Activated T-cell treated with anti-CD3 and anti-CD28 coated beads for 48 hours (primary cell): ENCODE measurements at regions not wholly inside any gene's neighbourhood (a gene's known extent, or its start where the extent isn't known, plus 50 kb on each side); places are given as distances from the start of the nearest gene placed in this dataset.

Experiments
- DNase-seq: peaks from one replicate; pipeline ENCODE4 v3.0.0-alpha.2; 2020; ENCODE audit warnings: low read depth

DNA sequence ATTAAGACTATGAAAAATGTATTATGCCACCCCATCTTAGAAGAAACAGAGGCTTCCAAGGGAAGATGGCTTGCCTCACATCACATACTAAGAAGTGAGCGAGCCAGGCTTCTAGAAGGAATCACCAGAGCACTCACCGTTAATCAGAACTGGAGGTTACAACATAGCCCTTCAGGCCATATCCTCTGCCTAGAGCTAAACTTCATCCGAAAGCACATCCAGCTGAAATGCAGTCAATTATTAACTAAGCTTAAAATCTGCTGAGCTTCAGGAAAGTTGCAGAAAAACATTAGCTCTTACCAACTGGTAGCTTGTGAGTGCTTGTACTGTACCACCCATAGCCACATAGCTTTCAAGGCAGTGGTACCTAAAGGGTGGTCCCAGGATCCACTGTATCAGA, 483.2 kb downstream of the TBL1XR1 start:
- no peak for DNase-seq

DNA sequence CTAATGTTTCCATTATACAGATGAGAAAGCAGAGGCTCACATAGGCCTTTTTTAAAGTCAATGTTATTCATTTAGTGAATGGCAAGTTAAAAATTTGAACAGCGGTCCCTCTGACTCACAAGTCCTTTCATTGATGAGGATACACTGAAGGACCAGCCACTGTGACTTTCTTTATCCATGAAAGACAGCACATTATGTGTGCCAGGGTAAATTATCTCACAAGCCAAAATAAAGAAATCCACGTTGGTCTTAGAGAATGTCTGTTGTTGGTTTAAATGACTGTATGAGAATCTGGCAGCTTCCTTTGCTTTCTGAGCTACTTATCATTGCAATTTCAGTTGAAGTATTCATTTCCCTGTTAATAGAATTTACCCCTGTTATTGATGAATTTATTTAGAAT, 485.1 kb downstream of the TBL1XR1 start:
- DNase-seq: no peak

GRCh38 chr3:176699288-176699687, 498.0 kb downstream of the TBL1XR1 start:
- DNase-seq: no peak

GRCh38 chr3:176697284-176697889, 499.9 kb downstream of the TBL1XR1 start:
- no peak for DNase-seq

DNA sequence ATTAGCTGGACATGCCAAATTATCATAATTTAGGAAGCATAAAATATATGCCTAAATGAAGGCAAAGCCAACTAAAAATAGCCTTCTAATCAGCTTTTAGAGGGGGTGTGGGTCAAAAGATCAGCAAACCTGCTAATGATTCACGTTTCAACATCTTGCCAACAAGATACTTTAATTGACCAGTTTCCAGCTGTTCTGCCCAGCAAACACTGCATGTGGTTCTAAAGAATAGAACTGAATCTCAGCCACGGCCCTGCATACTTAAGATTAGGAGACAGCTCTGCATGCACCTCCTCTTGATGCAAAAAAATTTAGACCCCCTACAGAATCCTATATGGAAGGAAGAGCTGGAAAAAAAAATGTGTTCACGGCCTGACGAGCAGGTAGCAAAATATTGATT, 500.5 kb downstream of the TBL1XR1 start:
- no peak for DNase-seq

- no peak for DNase-seq
These were observed 504.1 kb downstream of the TBL1XR1 start for GRCh38 chr3:176692966-176693785.

DNA sequence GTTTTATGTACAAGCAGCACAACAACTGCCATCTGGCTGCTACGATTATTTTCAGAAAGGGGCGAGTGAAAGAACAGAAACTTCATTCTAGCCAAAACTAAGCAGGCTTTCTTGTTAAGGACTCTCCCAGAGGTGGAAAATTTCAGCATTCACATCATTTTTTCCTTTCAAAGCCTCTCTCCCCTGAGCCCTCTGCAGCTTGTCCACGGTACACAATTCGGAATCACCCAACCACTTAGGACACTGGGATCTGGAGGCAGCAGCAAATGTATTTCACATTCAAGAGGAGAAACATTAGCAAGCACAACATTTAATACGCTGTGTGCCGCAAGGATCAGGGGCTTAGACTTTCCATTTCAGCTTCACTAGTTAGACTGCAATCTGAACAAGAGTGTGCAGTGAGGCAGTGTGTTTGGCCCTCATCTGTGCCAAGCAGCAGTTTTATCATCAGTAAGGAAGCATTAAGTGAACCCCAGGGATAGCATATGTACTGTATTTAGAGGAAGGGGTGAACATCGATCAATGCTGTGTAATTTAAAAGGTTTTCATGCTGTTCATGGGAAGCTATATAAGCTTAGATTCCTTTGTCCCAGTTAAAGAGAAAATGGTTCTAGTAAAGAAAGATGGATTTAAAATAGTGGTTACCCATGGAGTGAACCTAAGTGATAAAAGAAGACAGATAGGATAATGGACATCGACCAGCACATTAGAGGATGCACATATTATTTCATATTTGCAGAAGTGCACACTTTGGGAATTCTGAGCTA, 504.9 kb downstream of the TBL1XR1 start:
- DNase-seq: no peak

DNA sequence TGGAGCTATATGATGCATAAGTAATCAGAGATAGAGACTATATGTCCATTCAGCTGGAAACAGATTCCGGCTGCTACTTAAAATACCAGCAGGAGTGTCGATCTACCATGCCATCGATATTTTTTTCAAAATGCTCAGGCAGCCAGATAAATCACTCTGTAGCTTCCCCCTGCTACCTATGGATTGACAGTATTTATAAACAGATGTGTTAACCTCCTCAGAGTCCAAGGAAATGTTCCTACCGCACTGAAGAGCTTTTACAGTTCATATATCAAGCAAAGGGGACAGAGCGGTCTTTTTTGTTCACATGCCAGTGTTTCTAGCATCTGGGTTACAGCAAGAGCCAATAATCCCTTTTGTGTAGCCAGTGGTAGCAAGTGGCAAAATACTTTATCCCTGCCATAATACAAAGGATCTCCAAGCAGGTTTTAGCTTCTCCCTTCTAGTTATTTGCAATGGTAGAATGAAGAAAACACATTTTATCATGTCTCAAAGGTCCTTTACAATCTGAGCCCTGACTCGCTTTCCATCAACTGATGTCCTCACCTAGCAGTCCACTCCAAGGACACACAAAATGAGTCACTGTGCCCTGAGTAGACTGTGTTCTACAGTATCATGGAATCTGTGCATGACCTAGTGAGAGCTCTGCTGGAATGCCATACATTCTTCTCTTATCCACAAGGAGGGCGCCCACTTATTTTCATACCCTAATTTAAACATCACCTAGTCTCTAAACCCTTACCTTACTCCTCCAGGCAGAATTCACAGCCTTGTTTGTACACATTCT, 507.0 kb downstream of the TBL1XR1 start:
- DNase-seq: no peak

DNA sequence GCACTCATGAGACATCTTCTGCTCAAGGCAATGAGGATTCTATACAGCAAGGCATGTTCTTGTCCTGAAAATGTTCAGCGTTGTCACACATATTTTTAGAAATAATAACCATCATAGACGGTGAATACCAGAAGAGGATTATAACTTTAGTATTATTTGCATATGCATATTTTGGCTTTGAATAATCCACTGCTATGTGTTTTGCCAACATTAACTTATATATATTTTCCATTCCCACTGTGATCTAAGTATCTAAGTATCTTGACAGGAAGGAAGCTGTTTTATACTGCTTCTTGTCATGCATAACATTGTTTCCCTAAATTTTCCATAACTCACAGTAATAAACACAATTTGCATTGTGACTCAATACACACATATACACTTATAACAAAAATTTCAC, 509.5 kb downstream of the TBL1XR1 start:
- DNase-seq: no peak

DNA sequence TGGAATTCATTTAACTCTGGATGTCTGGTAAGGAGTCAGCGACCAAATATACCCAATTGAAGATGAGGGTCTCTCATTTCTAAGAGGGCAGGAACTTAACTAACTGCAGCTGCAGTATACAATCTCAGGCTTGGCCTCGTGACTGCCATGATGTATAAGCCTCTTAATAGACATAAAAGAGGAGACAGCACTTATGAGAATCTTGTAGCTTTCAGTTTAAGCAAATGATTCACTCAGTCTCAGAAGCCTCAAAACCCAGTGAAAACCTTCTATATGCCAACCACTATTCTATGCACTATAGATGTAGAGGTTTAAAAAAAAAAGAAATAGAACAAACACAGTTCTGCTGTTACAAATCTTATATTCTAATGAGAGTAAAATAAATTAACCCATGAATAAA, 513.9 kb downstream of the TBL1XR1 start:
- no peak for DNase-seq

DNA sequence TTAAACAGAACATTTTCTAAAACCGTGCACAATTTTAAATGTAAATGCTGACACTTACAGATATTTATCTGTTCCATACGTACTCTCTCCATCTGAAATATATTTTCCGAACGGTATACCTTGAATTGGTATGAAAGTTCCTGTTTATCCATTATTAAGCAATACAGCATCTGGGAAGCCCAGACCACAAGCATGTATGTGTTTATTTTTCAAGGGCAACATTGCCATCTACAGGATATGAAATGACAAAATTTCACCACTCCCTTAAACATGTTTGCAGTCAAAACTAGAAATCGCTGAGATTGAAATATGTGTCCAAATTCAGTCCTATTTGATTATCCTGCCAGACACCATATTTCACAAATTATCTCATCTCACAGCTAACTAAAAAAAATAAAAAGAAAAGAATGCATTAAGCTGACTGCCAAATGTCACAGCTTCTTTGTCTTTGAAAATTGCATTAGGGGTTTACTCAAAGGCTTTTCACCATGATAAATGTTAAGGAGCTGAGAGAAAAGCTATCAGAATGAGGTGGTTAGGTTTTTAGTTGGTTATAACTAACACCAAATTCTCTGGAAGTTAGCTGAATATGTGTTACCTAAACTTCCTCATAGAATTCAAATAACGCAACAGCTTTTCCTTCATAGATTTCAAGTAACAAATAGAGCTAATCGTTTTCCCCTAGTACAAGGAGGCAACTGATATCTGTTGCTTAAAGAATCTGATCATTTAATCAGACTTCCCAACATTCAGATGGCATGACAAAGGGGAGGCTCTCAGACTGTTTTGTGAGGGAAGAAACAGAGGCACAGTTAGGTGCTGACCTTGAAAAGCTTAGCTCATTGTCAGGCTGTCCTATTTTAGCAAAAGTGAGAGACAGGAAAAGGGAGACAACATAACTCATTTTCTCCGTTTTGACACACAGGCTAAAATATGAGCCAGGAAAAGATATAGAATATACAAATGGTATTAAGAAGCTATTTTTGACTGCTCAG, 533.1 kb downstream of the TBL1XR1 start:
- DNase-seq: no peak

DNA sequence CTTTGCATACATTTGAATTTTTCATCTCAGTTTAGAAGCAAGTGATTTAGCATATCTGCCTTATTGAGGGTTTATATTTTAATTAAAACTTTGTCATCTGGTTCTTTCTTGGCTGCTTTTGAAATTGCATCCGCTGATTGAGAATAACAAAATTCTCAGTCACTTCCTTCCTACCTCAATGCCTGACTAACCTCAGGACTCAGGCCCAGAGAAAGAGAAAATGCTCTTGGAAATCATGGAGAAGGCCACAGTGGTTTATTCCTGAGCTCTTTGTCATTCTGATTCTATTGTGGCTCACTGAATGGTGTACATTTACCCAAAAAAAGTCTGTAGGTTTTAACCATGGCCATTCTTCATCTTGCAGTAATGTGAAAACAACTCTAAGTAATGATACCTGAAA, 533.9 kb downstream of the TBL1XR1 start:
- no peak for DNase-seq

- DNase-seq: no peak
These were observed 535.8 kb downstream of the TBL1XR1 start for GRCh38 chr3:176661432-176661964.

DNA sequence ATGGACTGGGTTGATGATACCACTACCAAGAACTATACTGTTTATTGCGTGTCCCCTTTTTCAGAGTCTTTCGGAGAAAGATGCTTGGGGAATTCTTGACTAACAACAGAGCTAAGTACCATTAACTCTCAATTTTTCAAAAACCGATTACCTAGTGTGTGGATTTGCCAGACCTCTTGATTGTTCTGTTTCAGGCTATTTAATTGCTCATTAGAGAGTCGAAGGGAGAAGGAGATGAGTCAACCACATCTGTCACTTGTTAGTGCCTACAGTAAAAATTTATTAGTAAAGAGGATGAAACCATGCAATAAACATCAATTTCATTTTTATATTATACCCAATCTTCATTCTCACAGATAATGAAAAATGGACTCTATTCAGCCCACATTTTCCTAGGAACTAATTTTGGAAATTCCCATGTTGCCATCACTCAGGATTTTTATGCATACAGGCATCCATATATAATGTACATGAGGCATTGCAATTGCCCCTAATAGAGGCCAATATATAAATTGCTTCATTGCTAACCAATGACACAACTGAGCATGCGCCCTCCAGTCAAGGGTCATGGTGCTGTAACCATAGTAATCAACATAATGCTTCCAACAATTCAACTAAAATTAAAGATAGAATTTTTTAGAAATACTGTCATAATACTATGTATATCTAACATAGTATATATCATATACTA, 541.7 kb downstream of the TBL1XR1 start:
- DNase-seq: no peak

DNA sequence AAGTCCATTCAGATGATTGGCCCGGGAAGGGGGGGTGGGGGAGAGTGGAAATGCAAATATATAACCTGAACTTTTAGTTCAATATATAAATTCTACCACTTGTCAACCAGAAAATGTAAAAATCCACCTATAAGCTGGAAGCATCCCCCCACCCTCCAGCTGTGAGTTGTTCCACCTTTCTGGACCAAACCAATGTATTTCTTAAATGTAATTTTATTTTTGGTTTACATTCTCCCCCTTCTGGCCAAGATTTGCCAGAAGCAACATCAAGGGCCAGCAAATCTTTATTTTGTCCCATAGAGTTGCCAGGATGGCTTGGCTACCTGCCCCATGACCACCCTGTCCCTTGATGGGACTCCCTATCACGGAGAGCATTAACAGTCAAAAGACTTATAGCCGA, 545.7 kb downstream of the TBL1XR1 start:
- no peak for DNase-seq

DNA sequence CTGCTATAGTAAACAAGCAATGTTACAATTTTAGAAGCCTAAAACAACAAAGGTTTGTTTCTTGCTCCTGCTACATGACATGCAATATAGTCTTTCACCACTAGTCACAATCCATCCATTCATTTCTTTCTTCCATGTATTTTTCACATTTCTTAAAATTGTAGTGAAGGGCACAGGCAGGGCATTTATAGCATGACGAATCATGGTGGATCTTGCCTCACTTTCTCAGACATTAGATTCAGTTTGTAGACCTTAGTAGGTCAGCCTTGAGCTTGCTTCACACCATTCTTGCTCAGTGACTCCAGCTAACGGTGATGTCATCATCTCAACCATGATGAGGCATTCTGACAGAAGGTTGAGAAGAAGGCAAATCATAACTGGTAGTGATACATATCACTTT, 546.8 kb downstream of the TBL1XR1 start:
- no peak for DNase-seq

DNA sequence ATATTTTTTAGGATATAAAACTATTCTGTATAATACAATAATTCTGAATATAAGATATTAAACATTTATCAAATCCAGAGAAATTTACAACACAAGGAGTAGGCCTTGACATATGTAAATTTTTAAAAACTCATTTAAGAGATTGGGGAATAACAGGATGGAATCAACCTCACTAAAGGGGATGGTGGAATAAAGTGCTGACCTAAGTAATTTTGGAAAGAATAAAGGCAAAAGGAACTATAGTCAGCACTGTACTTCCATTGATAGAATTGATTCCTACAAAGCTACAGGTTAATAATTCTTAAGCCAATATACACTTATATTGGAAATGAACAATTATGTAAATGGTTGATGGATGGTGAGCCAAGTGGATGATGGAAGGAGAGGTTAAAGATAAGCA, 549.3 kb downstream of the TBL1XR1 start:
- no peak for DNase-seq

GRCh38 chr3:176633511-176633910, 563.8 kb downstream of the TBL1XR1 start:
- DNase-seq: no peak

DNA sequence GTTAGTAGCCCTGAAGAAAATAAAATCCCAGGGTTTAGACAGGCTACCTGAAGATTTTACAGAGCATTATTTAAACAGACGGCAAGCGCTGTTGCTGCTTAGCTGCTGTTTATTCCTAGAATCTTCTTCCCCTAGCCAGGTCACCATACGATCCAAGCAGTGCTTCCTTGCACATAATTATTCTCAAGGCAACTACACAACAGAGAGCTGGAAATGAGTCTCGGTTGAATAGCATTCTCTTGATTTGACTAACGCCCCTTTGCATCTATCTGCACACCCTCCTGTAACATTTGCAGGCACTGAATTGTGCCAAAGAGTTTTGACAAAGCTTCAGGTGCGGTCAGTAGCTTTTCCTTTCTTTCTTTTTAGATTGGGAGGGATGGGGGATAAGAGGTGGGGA, 564.4 kb downstream of the TBL1XR1 start:
- DNase-seq: no peak

- no peak for DNase-seq
These were observed 566.1 kb downstream of the TBL1XR1 start for GRCh38 chr3:176631165-176631564.
